Hepatocyte (in vitro differentiated cells): ENCODE measurements at regions not wholly inside any gene's neighbourhood (a gene's known extent, or its start where the extent isn't known, plus 50 kb on each side); places are given as distances from the start of the nearest gene placed in this dataset.

Source experiments
- EZH2 ChIP-seq: fragments of 200-600 bp; sonication (generic); IDR thresholded peaks from 2 replicates; pipeline ENCODE4 v1.6.1; 2016; ENCODE audit warnings: antibody characterized with exemption, mild to moderate bottlenecking, borderline replicate concordance
- EZH2phosphoT487 ChIP-seq: fragments of 200-600 bp; sonication (generic); IDR thresholded peaks from one replicate; pipeline ENCODE4 v1.6.1; 2018; ENCODE audit warnings: antibody characterized with exemption, mild to moderate bottlenecking, low read depth, moderate library complexity; ENCODE audit not compliant: unreplicated experiment, severe bottlenecking
- TF ChIP-seq, protein P1 (sequence below): fragments of 200-600 bp; sonication (generic); IDR thresholded peaks from 2 replicates; pipeline ENCODE4 v1.5.1; 2016; ENCODE audit warnings: antibody characterized with exemption, mild to moderate bottlenecking; ENCODE audit not compliant: poor library complexity

GRCh38 chr3:88226910-88227309, 77.2 kb downstream of the C3orf38 start:
- TF ChIP-seq, protein P1, sequence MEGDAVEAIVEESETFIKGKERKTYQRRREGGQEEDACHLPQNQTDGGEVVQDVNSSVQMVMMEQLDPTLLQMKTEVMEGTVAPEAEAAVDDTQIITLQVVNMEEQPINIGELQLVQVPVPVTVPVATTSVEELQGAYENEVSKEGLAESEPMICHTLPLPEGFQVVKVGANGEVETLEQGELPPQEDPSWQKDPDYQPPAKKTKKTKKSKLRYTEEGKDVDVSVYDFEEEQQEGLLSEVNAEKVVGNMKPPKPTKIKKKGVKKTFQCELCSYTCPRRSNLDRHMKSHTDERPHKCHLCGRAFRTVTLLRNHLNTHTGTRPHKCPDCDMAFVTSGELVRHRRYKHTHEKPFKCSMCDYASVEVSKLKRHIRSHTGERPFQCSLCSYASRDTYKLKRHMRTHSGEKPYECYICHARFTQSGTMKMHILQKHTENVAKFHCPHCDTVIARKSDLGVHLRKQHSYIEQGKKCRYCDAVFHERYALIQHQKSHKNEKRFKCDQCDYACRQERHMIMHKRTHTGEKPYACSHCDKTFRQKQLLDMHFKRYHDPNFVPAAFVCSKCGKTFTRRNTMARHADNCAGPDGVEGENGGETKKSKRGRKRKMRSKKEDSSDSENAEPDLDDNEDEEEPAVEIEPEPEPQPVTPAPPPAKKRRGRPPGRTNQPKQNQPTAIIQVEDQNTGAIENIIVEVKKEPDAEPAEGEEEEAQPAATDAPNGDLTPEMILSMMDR = no peak
- TF ChIP-seq EZH2phosphoT487 (no peak), EZH2 (no peak)
